Esophagus muscularis mucosa (tissue), 4 donors: ENCODE measurements at regions not wholly inside any gene's neighbourhood (a gene's known extent, or its start where the extent isn't known, plus 50 kb on each side); places are given as distances from the start of the nearest gene placed in this dataset.

Experiments used
- CTCF ChIP-seq, 3 experiments: fragments of 200-600 bp in 2 of 3; fragments of 450-650 bp in 1 of 3; sonication (generic) in 2 of 3; IDR thresholded peaks; one replicate each; pipeline ENCODE4 v1.5.1; 2017 to 2019; ENCODE audit warnings: antibody characterized with exemption in 3 of 3, mild to moderate bottlenecking in 2 of 3, moderate library complexity in 1 of 3
- EP300 ChIP-seq: sonication (generic); formaldehyde crosslinking; IDR thresholded peaks from one replicate; pipeline ENCODE4 v1.6.1; 2017; ENCODE audit warnings: antibody characterized with exemption
- POLR2A ChIP-seq: fragments of 450-650 bp; IDR thresholded peaks from one replicate; pipeline ENCODE4 v1.6.1; 2017; ENCODE audit warnings: antibody characterized with exemption, moderate library complexity, mild to moderate bottlenecking, low read depth
- POLR2AphosphoS5 ChIP-seq, 2 donors: sonication (generic); formaldehyde crosslinking; IDR thresholded peaks; one replicate each; pipeline ENCODE4 v1.6.1; 2017; ENCODE audit warnings: antibody characterized with exemption in 2 of 2

DNA sequence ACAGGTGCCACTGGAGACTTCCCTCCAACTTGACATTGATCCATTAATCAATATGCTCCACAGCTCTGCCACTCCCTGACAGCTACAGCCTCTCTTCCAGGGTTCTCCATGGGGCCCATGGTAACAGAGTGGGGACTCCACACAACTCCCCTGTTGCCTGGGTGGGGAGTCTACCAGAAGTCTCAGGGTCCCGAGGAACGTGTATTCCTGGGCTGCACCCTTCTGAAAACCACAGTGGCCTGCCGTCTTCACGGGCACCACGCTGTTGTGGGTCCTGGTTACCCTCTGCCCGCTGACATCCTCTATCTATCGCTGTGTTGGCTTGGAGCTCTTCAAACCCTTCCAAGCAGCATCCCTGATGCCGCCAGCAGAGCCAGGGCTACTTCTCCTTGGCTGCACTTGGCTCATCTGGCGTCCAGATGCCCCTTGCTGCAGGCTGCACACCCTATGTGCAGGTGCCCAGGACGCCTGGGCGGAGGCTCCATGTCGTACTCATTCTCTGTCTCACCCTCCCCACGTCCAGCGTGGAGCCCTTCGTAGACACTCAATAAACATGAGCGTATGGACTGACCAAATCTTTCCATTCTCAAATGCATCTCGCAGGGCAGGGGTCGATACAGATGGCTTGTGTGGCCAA, 1341.8 kb downstream of the TBC1D22A start:
- TF ChIP-seq CTCF (IDR thresholded peaks at IDR 0.05) (no peak), POLR2AphosphoS5 (IDR thresholded peaks at IDR 0.05) (no peak), EP300 (no peak), POLR2A (no peak)
